Endothelial cell of umbilical vein (primary cell): ENCODE measurements at regions not wholly inside any gene's neighbourhood (a gene's known extent, or its start where the extent isn't known, plus 50 kb on each side); places are given as distances from the start of the nearest gene placed in this dataset.

ENCODE experiments used
- BruUV-seq: library from RNA; stranded (reverse); fragments of 400-500 nt; replicated peaks from 2 replicates; lab custom pipeline; 2021; lab: Mats Ljungman, UMichigan
- CTCF ChIA-PET: fragments of 300-600, 350-600 bp; sonication (Branson Sonifier 250); formaldehyde crosslinking; loops from one replicate; lab custom pipeline; 2021; ENCODE audit warnings: antibody characterized with exemption, inconsistent platforms; lab: Charles Lee
- POLR2A ChIA-PET: fragments of 300-600, 350-600 bp; sonication (Branson Sonifier 250); formaldehyde crosslinking; loops from one replicate; lab custom pipeline; 2021; ENCODE audit warnings: antibody characterized with exemption, inconsistent platforms; lab: Charles Lee
- DNase-seq: peaks from one replicate; pipeline ENCODE4 v3.0.0-alpha.2; 2011; ENCODE audit warnings: low read depth, low spot score
- FAIRE-seq: peaks from 2 replicates; lab custom pipeline; 2011; peaks lifted over from hg19 to GRCh38; lab: Jason Lieb, UNC
- H2AFZ ChIP-seq: 2 replicates; pipeline ENCODE4 v1.6.0; 2012; ENCODE audit warnings: low read depth, low read length, control low read depth, inconsistent platforms
- H3K27ac ChIP-seq: 2 replicates; pipeline ENCODE4 v1.5.1; 2011; ENCODE audit warnings: low read depth, mild to moderate bottlenecking, control low read depth, low read length, moderate library complexity; ENCODE audit not compliant: insufficient read depth
- H3K27me3 ChIP-seq, 2 experiments: 2 replicates each; pipeline versions ENCODE4 v1.6.0 to v1.6.1; 2011; ENCODE audit warnings: low read length in 2 of 2, mixed read lengths in 1 of 2; ENCODE audit not compliant: control insufficient read depth in 2 of 2, insufficient read depth in 2 of 2
- H3K36me3 ChIP-seq, 2 experiments: 2 replicates in 1 of 2; 3 replicates in 1 of 2; pipeline ENCODE4 v1.5.1; 2011; ENCODE audit warnings: low read length in 2 of 2, mild to moderate bottlenecking in 1 of 2, moderate library complexity in 1 of 2; ENCODE audit not compliant: control insufficient read depth in 2 of 2, insufficient read depth in 2 of 2; ENCODE audit errors: extremely low read depth in 1 of 2
- H3K4me1 ChIP-seq: 3 replicates; pipeline ENCODE4 v1.5.1; 2011; ENCODE audit warnings: mild to moderate bottlenecking, low read length; ENCODE audit not compliant: control insufficient read depth, insufficient read depth; ENCODE audit errors: extremely low read depth
- H3K4me2 ChIP-seq: 2 replicates; pipeline ENCODE4 v1.6.1; 2011; ENCODE audit warnings: low read length, control low read depth, mixed read lengths; ENCODE audit not compliant: insufficient read depth
- H3K4me3 ChIP-seq, 3 experiments: fragments of 200-600 bp in 1 of 3; sonication (generic), shearing (Covaris generic) in 1 of 3; replicated peaks in 1 of 3; 2 replicates each; pipeline ENCODE4 v1.5.1; 2011 to 2016; ENCODE audit warnings: control low read depth in 3 of 3, low read length in 3 of 3, mild to moderate bottlenecking in 2 of 3, inconsistent platforms in 1 of 3, low read depth in 1 of 3, moderate library complexity in 1 of 3; ENCODE audit not compliant: insufficient read depth in 1 of 3
- H3K79me2 ChIP-seq: 2 replicates; pipeline ENCODE4 v1.6.0; 2012; ENCODE audit warnings: low read length, inconsistent platforms; ENCODE audit not compliant: control insufficient read depth, insufficient read depth
- H3K9ac ChIP-seq: replicated peaks from 2 replicates; pipeline ENCODE3; 2011; ENCODE audit warnings: low read length, control low read depth; ENCODE audit not compliant: insufficient read depth; ENCODE audit errors: extremely low read depth
- H3K9me1 ChIP-seq: replicated peaks from 3 replicates; pipeline ENCODE4 v1.6.0; 2011; ENCODE audit warnings: mild to moderate bottlenecking, low read length; ENCODE audit not compliant: control insufficient read depth, insufficient read depth; ENCODE audit errors: extremely low read depth
- H3K9me3 ChIP-seq: replicated peaks from 2 replicates; pipeline ENCODE4 v1.5.1; 2012; ENCODE audit warnings: low read length, inconsistent platforms; ENCODE audit not compliant: control insufficient read depth, insufficient read depth
- H4K20me1 ChIP-seq: replicated peaks from 2 replicates; pipeline ENCODE3; 2011; ENCODE audit warnings: mild to moderate bottlenecking, low read length; ENCODE audit not compliant: control insufficient read depth, insufficient read depth; ENCODE audit errors: extremely low read depth
- EZH2 ChIP-seq: IDR thresholded peaks from 2 replicates; pipeline ENCODE4 v1.6.1; 2012; ENCODE audit warnings: borderline replicate concordance, low read depth, mild to moderate bottlenecking, moderate library complexity, low read length, inconsistent platforms; ENCODE audit not compliant: severe bottlenecking
- FOS ChIP-seq: IDR thresholded peaks from 2 replicates; pipeline ENCODE4 v1.6.1; 2011; ENCODE audit warnings: mild to moderate bottlenecking, low read length, moderate library complexity, borderline replicate concordance; ENCODE audit not compliant: insufficient read depth
- GATA2 ChIP-seq: IDR thresholded peaks from 2 replicates; pipeline ENCODE4 v1.7.0; 2011; ENCODE audit warnings: low read depth, mild to moderate bottlenecking, moderate library complexity, mixed read lengths, low read length; ENCODE audit not compliant: insufficient read length, insufficient read depth
- JUN ChIP-seq: IDR thresholded peaks from 2 replicates; pipeline ENCODE4 v1.6.1; 2011; ENCODE audit warnings: borderline replicate concordance, low read depth; ENCODE audit not compliant: insufficient read length, insufficient read depth
- MYC ChIP-seq: IDR thresholded peaks from one replicate; pipeline ENCODE4 v1.6.1; 2011; ENCODE audit warnings: mild to moderate bottlenecking, low read depth, low read length
- POLR2A ChIP-seq: IDR thresholded peaks from 2 replicates; pipeline ENCODE4 v1.6.1; 2012; ENCODE audit warnings: low read depth, mild to moderate bottlenecking, control low read depth, low read length
- POLR2AphosphoS5 ChIP-seq: IDR thresholded peaks from 2 replicates; pipeline ENCODE4 v1.6.1; 2012; ENCODE audit warnings: low read depth, mild to moderate bottlenecking, control low read depth, low read length, moderate library complexity; ENCODE audit not compliant: insufficient read depth
- dilution Hi-C: fragments of 300-500 bp; cut with MboI; formaldehyde crosslinking; loops from one replicate; pipeline ENCODE4 v1.15.0; 2019; ENCODE audit warnings: low sequenced_read_pairs; ENCODE audit not compliant: extremely low pct_ligation_motif_present
- intact Hi-C: fragments of 100-400 bp; cut with micrococcal nuclease; formaldehyde crosslinking; loops from one replicate; pipeline ENCODE4 v1.10.0; 2022
- TF ChIP-seq, protein P1 (sequence below): IDR thresholded peaks from 2 replicates; pipeline ENCODE4 v1.6.1; 2011; ENCODE audit not compliant: insufficient read depth, insufficient read length
- TF ChIP-seq, protein P2 (sequence below), 2 donors: IDR thresholded peaks; 1 replicate in 1 of 2; 2 replicates in 1 of 2; pipeline ENCODE4 v1.5.1; 2011; ENCODE audit warnings: low read length in 2 of 2, mild to moderate bottlenecking in 2 of 2, moderate library complexity in 2 of 2, control low read depth in 1 of 2, inconsistent platforms in 1 of 2, low read depth in 1 of 2; ENCODE audit not compliant: insufficient read depth in 1 of 2; ENCODE audit errors: extremely low read depth in 1 of 2

DNA sequence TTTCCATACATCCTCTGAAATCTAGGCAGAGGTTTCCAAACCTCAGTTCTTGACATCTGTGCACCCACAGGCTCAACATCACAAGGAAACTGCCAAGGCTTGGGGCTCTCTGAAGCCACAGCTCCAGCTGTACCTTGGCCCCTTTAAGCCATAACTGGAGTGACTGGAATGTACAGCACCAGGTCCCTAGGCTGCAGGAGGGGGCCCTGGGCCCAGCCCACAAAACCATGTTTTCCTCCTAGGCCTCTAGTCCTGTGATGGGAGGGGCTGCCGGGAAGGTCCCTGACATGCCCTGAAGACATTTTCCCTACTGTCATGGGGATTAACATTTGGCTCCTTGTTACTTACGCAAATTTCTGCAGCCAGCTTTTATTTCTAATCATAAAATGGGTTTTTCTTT is 1093.0 kb upstream of the PCDH9 start:
- Histone ChIP-seq H4K20me1 (no peaks in the 10 kb centered on the region), H3K79me2 (no peaks in the 10 kb centered on the region), H3K36me3 (no peaks in the 10 kb centered on the region), H3K9me3 (peaks cover 2% of the 10 kb centered on the region), H3K9me1 (no peaks in the 10 kb centered on the region), H3K27me3 (no peaks in the 10 kb centered on the region), H3K27ac (no peak overlapping the region), H3K4me3 (no peak overlapping the region), H2AFZ (no peak overlapping the region), H3K9ac (no peak overlapping the region), H3K4me2 (no peak overlapping the region), H3K4me1 (no peaks in the 10 kb centered on the region)
- ChIA-PET POLR2A (no interaction called here), CTCF (no interaction called here)
- dilution Hi-C loops (no loop called here), intact Hi-C loops (no loop called here)
- TF ChIP-seq, protein P1, sequence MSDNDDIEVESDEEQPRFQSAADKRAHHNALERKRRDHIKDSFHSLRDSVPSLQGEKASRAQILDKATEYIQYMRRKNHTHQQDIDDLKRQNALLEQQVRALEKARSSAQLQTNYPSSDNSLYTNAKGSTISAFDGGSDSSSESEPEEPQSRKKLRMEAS, result no peak
- no peak for TF ChIP-seq GATA2
- no peak for TF ChIP-seq POLR2AphosphoS5
- TF ChIP-seq MYC, result no peak
- no peak for TF ChIP-seq POLR2A
- TF ChIP-seq, protein P2, sequence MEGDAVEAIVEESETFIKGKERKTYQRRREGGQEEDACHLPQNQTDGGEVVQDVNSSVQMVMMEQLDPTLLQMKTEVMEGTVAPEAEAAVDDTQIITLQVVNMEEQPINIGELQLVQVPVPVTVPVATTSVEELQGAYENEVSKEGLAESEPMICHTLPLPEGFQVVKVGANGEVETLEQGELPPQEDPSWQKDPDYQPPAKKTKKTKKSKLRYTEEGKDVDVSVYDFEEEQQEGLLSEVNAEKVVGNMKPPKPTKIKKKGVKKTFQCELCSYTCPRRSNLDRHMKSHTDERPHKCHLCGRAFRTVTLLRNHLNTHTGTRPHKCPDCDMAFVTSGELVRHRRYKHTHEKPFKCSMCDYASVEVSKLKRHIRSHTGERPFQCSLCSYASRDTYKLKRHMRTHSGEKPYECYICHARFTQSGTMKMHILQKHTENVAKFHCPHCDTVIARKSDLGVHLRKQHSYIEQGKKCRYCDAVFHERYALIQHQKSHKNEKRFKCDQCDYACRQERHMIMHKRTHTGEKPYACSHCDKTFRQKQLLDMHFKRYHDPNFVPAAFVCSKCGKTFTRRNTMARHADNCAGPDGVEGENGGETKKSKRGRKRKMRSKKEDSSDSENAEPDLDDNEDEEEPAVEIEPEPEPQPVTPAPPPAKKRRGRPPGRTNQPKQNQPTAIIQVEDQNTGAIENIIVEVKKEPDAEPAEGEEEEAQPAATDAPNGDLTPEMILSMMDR (IDR thresholded peaks at IDR 0.05; ENCODE audit: extremely low read depth in 1 of 2, insufficient read depth in 1 of 2, low read depth in 1 of 2, low read length in 2 of 2), result no peak
- no peak for TF ChIP-seq EZH2
- no peak for TF ChIP-seq JUN
- no peak for TF ChIP-seq FOS
- no peak for FAIRE-seq
- no TSS peak for BruUV-seq
- no peak for DNase-seq
